ENCODE measurements at regions not wholly inside any gene's neighbourhood (a gene's known extent, or its start where the extent isn't known, plus 50 kb on each side); places are given as distances from the start of the nearest gene placed in this dataset.

- TF ChIP-seq CTCF (conservative IDR thresholded peaks at IDR 0.05 in 1 of 2, IDR thresholded peaks at IDR 0.05 in 1 of 2; ENCODE audit: low read depth in 1 of 2, low read length in 2 of 2) (no peak), EZH2 (IDR thresholded peaks at IDR 0.05; ENCODE audit: low read length, missing control alignments) (no peak)
Observed at GRCh38 chr3:135739779-135740178, 225.7 kb upstream of the PPP2R3A start.
